ENCODE measurements at regions not wholly inside any gene's neighbourhood (a gene's known extent, or its start where the extent isn't known, plus 50 kb on each side); places are given as distances from the start of the nearest gene placed in this dataset.

GRCh38 chr11:109155291-109155690, 266.7 kb upstream of the C11orf87 start:
- no peak for FAIRE-seq
- no peak overlapping the region for H2BK120ac ChIP-seq (replicated peaks; ENCODE audit: low read depth, low read length)
- TF ChIP-seq TAF7 (optimal IDR thresholded peaks at IDR 0.05; ENCODE audit: borderline replicate concordance, low read depth, low read length) (no peak), HDAC2 (IDR thresholded peaks at IDR 0.05; ENCODE audit: borderline replicate concordance in 1 of 2, low read depth in 2 of 2, low read length in 2 of 2) (no peak), RAD21 (IDR thresholded peaks at IDR 0.05 in 1 of 2, conservative IDR thresholded peaks at IDR 0.05 in 1 of 2; ENCODE audit: low read depth in 2 of 2, low read length in 2 of 2) (no peak)

More at GRCh38 chr11:109155291-109155690, 266.7 kb upstream of the C11orf87 start:
- Histone ChIP-seq H2BK20ac (ENCODE audit: low read length) (no peak overlapping the region), H3K27ac (ENCODE audit: low read depth, low read length) (no peak overlapping the region), H2BK12ac (ENCODE audit: low read depth, low read length) (no peak overlapping the region), H3K4me2 (ENCODE audit: insufficient read depth in 1 of 2, low read depth in 2 of 2, low read length in 2 of 2) (no peak overlapping the region), H3K27me3 (replicated peaks in 1 of 4; ENCODE audit: control insufficient read depth in 3 of 4, extremely low read depth in 1 of 4, insufficient read depth in 3 of 4, low read length in 3 of 4) (no peaks in the 10 kb centered on the region), H3K79me2 (ENCODE audit: control insufficient read depth in 1 of 2, insufficient read depth in 2 of 2, low read length in 2 of 2) (no peaks in the 10 kb centered on the region), H4K5ac (ENCODE audit: insufficient read length, low read depth, low read length) (no peak overlapping the region), H3K23ac (ENCODE audit: insufficient read length) (no peak overlapping the region), H2BK15ac (ENCODE audit: low read length) (no peak overlapping the region), H3K18ac (ENCODE audit: extremely low read depth, low read length) (no peak overlapping the region), H3K23me2 (ENCODE audit: low read depth, low read length) (no peaks in the 10 kb centered on the region), H4K8ac (ENCODE audit: extremely low read depth, insufficient read depth, low read length) (no peak overlapping the region), H3K4me3 (ENCODE audit: extremely low read depth in 1 of 4, insufficient read depth in 2 of 4, low read depth in 3 of 4, low read length in 4 of 4) (no peak overlapping the region), H3K4me1 (replicated peaks in 1 of 4; ENCODE audit: control insufficient read depth in 3 of 4, insufficient read depth in 4 of 4, low read length in 3 of 4) (no peaks in the 10 kb centered on the region; a peak in 1 of 7 replicates), H3K36me3 (ENCODE audit: control insufficient read depth in 2 of 4, insufficient read depth in 4 of 4, low read length in 3 of 4) (no peaks in the 10 kb centered on the region), H3K56ac (replicated peaks; ENCODE audit: insufficient read length, low read depth, low read length) (no peak overlapping the region), H4K91ac (replicated peaks; ENCODE audit: insufficient read length, low read length) (no peak overlapping the region), H2BK5ac (ENCODE audit: low read depth, low read length) (no peak overlapping the region), H3K9ac (replicated peaks in 1 of 4; ENCODE audit: extremely low read depth in 1 of 4, low read depth in 3 of 4, low read length in 3 of 4) (no peak overlapping the region), H3K14ac (ENCODE audit: insufficient read length) (no peak overlapping the region), H4K20me1 (replicated peaks in 1 of 2; ENCODE audit: control insufficient read depth in 1 of 2, insufficient read depth in 2 of 2, low read length in 2 of 2) (no peaks in the 10 kb centered on the region), H3K79me1 (ENCODE audit: low read depth, low read length) (no peaks in the 10 kb centered on the region), H3K4ac (replicated peaks; ENCODE audit: insufficient read length, low read depth, low read length) (no peak overlapping the region), H3K9me3 (ENCODE audit: insufficient read depth in 2 of 2, low read depth in 1 of 2, low read length in 1 of 2) (no peaks in the 10 kb centered on the region; a peak in 1 of 4 replicates), H2AK5ac (ENCODE audit: low read depth, low read length) (no peak overlapping the region), H2AFZ (ENCODE audit: low read length) (no peak overlapping the region)
- ChIA-PET CTCF (ENCODE audit: partially characterized antibody) (interaction anchor here (1.0 kb wide), 1 partner anchor 37 kb away, joined by 3 read pairs; no protein-coding TSS in a partner anchor), POLR2A (ENCODE audit: partially characterized antibody) (no interaction called here)
- DNase-seq (ENCODE audit: low read depth in 1 of 2, low spot score in 2 of 2), result no peak
